Upper lobe of left lung (tissue), 4 donors: ENCODE measurements at regions not wholly inside any gene's neighbourhood (a gene's known extent, or its start where the extent isn't known, plus 50 kb on each side); places are given as distances from the start of the nearest gene placed in this dataset.

Experiments
- CTCF ChIP-seq, 6 experiments: fragments of 450-650 bp in 4 of 6; fragments of 200-600 bp in 2 of 6; sonication (generic) in 2 of 6; IDR thresholded peaks; one replicate each; pipeline ENCODE4 v1.5.1; 2016 to 2019; ENCODE audit warnings: antibody characterized with exemption in 6 of 6
- POLR2A ChIP-seq, 4 donors: fragments of 450-650 bp; IDR thresholded peaks; one replicate each; pipeline ENCODE4 v1.5.1; 2016 to 2017; ENCODE audit warnings: antibody characterized with exemption in 4 of 4, mild to moderate bottlenecking in 2 of 4
- POLR2AphosphoS5 ChIP-seq, 2 donors: sonication (generic); formaldehyde crosslinking; IDR thresholded peaks; one replicate each; pipeline ENCODE4 v1.5.1; 2017; ENCODE audit warnings: antibody characterized with exemption in 2 of 2

GRCh38 chr6:104282581-104282980 is 577.1 kb downstream of the HACE1 start:
- TF ChIP-seq POLR2A (IDR thresholded peaks at IDR 0.05) = no peak
- TF ChIP-seq CTCF (IDR thresholded peaks at IDR 0.05) = no peak
- TF ChIP-seq POLR2AphosphoS5 (IDR thresholded peaks at IDR 0.05) = no peak
